HUES48 (cell line): ENCODE measurements at regions not wholly inside any gene's neighbourhood (a gene's known extent, or its start where the extent isn't known, plus 50 kb on each side); places are given as distances from the start of the nearest gene placed in this dataset.
"Not testable (repeated sequence)": the region's sequence is repeated elsewhere in the genome, so short reads cannot be mapped to it uniquely, and the experiment has no call there.

Experiments
- H3K27ac ChIP-seq: one replicate; pipeline ENCODE4 v1.7.0; 2013; ENCODE audit warnings: low read depth, low read length, inconsistent platforms
- H3K27me3 ChIP-seq: 2 replicates; pipeline ENCODE4 v1.6.1; 2013; ENCODE audit warnings: mild to moderate bottlenecking, low read length; ENCODE audit not compliant: control insufficient read depth, insufficient read depth
- H3K36me3 ChIP-seq: 2 replicates; pipeline ENCODE4 v1.6.1; 2013; ENCODE audit warnings: low read length; ENCODE audit not compliant: control insufficient read depth, insufficient read depth
- H3K4me1 ChIP-seq: 2 replicates; pipeline ENCODE4 v1.6.1; 2013; ENCODE audit warnings: mild to moderate bottlenecking, low read length; ENCODE audit not compliant: control insufficient read depth, insufficient read depth
- H3K4me3 ChIP-seq: 2 replicates; pipeline ENCODE4 v1.5.1; 2013; ENCODE audit warnings: mild to moderate bottlenecking, low read depth, low read length
- H3K9ac ChIP-seq: 2 replicates; pipeline ENCODE4 v1.6.1; 2013; ENCODE audit warnings: mild to moderate bottlenecking, low read depth, low read length, moderate library complexity
- H3K9me3 ChIP-seq: 2 replicates; pipeline ENCODE4 v1.6.1; 2013; ENCODE audit warnings: low read length; ENCODE audit not compliant: control insufficient read depth, insufficient read depth

DNA sequence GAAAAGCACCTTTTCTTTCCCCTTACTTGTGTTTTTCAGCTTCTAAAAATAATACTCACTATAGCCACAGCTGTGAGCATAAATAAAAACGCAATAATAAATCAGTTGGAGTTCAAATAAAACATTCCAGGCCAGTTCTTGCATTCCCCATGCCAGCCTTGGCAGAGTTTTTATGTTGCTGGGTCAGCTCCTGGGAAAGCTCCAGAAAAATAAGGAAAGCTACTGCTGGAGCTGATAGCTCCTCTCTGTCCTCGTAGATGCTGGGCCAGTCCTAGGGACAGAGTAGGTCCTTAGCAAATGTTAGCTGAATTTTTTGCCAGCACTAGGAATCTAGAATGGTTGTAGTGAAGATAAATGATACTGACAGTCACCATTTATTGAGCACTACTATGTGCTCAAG is 389.0 kb upstream of the SYNCRIP start:
- Histone ChIP-seq H3K27me3 (no peaks in the 10 kb centered on the region), H3K27ac (no peak overlapping the region), H3K9me3 (no peaks in the 10 kb centered on the region), H3K9ac (no peak overlapping the region), H3K4me3 (no peak overlapping the region), H3K4me1 (no peaks in the 10 kb centered on the region), H3K36me3 (no peaks in the 10 kb centered on the region)

DNA sequence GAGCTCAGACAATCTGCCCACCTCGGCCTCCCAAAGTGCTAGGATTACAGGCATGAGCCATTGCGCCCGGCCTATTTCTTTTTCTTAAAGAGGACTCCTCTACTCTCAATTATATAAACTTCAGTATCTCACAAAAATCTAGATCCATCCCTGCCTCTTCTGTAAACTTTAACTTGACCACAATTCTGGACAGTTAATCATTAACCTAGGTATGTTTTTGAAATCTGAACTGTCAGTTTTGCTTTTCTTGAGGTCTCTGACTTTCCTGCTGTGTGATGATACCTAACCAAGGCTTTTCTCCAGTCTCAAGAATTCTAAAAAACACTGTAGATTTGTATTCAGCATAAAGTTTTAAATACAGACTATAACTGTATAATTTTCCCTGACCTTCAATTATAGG is 388.2 kb upstream of the SYNCRIP start:
- Histone ChIP-seq H3K9me3 (no peaks in the 10 kb centered on the region), H3K9ac (no peak overlapping the region), H3K27me3 (no peaks in the 10 kb centered on the region), H3K36me3 (no peaks in the 10 kb centered on the region), H3K4me1 (no peaks in the 10 kb centered on the region), H3K4me3 (no peak overlapping the region), H3K27ac (no peak overlapping the region)

DNA sequence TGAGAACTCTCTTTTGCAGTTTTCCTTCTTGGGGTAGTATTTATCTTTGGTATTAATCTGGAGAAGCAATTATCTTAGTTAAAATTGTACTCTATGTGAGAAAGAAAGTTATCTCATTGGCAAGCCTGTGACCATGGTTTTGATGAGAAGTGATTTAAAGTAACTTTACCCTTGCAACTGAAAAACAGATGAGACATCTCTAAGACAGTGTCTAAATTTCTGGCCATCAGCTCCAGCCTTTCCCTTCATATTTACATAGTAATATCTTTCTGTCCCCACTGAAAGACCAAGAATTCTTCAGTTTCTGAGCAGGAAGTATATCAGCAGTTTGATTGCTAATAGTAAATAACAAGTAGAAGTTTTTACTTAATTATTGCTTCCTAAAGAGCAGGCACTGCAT is 386.1 kb upstream of the SYNCRIP start:
- H3K9ac ChIP-seq, result no peak overlapping the region
- H3K27me3 ChIP-seq, result no peaks in the 10 kb centered on the region
- H3K36me3 ChIP-seq, result no peaks in the 10 kb centered on the region
- no peaks in the 10 kb centered on the region for H3K4me1 ChIP-seq
- H3K27ac ChIP-seq, result no peak overlapping the region
- H3K9me3 ChIP-seq, result no peaks in the 10 kb centered on the region
- no peak overlapping the region for H3K4me3 ChIP-seq

DNA sequence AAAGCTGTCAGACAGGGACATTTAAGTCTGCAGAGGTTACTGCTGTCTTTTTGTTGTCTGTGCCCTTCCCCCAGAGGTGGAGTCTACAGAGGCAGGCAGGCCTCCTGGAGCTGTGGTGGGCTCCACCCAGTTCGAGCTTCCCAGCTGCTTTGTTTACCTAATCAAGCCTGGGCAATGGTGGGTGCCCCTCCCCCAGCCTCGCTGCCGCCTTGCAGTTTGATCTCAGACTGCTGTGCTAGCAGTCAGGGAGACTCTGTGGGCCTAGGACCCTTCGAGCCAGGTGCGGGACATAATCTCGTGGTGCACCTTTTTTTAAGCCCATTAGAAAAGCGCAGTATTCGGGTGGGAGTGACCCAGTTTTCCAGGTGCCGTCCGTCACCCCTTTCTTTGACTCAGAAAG is 384.2 kb upstream of the SYNCRIP start:
- not testable (repeated sequence) for H3K9ac ChIP-seq, H3K9me3 ChIP-seq, H3K4me3 ChIP-seq, H3K4me1 ChIP-seq, H3K27ac ChIP-seq, H3K36me3 ChIP-seq, H3K27me3 ChIP-seq

DNA sequence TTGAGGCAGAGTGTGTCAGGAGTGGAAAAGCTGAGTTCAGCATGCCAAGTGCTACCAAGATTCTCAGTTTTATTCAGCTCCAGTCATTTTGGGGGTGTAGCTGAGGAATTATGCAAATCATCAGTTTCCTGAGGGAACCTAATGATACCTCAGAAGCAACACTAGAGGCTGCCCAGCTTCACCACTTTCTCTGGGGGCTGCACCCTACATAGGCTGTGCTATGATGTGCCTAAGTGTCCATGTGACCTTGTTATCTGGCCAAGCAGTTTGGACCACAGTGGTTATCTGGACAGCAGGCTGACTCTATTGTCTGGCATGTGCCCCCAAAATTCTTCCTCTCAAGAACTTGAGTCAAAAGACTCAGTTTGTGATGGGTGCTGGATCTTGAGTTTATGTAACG is 374.6 kb upstream of the SYNCRIP start:
- H3K9me3 ChIP-seq, result no peaks in the 10 kb centered on the region
- H3K9ac ChIP-seq, result no peak overlapping the region
- H3K4me1 ChIP-seq, result no peaks in the 10 kb centered on the region
- no peaks in the 10 kb centered on the region for H3K27me3 ChIP-seq
- no peak overlapping the region for H3K4me3 ChIP-seq
- no peaks in the 10 kb centered on the region for H3K36me3 ChIP-seq
- no peak overlapping the region for H3K27ac ChIP-seq

DNA sequence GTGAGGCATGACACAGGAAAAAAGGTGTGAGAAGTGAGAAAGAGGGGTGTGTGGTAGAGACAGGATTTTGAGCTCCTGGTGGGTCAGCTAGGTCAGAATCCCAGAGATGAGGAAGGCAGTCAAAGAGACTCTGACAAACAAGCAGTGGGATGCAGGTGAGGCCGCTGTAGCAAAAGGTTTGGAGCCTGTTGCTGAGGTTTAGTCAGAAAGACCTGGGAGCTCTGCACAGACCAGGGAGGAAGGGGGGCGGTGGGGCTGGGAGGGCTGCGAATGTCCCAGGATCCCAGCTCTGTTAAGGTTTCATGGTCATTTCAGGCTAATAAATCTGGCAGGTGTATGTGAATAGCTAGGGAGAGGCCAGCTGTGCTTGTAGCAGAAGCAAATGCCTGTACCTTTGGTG is 373.9 kb upstream of the SYNCRIP start:
- no peak overlapping the region for H3K4me3 ChIP-seq
- H3K27me3 ChIP-seq, result no peaks in the 10 kb centered on the region
- no peaks in the 10 kb centered on the region for H3K36me3 ChIP-seq
- H3K9me3 ChIP-seq, result no peaks in the 10 kb centered on the region
- H3K4me1 ChIP-seq, result no peaks in the 10 kb centered on the region
- no peak overlapping the region for H3K27ac ChIP-seq
- no peak overlapping the region for H3K9ac ChIP-seq

DNA sequence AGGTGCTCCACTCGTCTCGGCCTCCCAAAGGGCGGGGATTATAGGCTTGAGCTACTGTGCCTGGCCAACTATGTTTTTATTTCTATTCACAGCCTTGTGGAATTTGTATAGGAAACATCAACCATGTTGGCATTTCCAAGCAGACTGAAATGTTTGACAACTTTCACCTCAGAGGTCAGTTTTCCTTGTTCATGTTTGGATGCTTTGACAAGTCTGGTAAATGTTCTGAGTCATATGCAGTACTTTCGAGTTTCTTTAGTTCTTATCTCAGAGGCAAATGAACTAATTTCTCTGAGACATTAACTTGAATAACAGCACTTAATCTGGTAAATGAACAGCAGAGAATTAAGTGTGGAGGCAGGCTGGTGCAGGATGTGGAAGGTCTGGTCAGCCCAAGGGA is 373.4 kb upstream of the SYNCRIP start:
- no peak overlapping the region for H3K9ac ChIP-seq
- H3K27ac ChIP-seq, result no peak overlapping the region
- no peaks in the 10 kb centered on the region for H3K4me1 ChIP-seq
- H3K4me3 ChIP-seq, result no peak overlapping the region
- H3K27me3 ChIP-seq, result no peaks in the 10 kb centered on the region
- no peaks in the 10 kb centered on the region for H3K36me3 ChIP-seq
- H3K9me3 ChIP-seq, result no peaks in the 10 kb centered on the region

DNA sequence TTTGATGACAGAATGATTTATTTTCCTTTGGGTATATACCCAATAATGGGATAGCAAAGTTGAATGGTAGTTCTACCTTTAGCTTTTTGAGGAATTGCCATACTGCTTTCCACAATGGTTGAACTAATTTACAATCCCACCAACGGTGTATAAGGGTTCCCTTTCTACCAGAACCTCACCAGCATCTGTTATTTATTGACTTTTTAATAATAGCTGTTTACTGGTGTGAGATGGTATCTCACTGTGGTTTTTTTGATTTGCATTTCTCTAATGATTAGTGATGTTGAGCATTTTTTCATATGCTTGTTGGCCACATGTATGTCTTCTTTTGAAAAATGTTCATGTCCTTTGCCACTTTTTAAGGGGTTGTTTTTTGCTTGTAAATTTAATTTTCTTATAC is 370.3 kb upstream of the SYNCRIP start:
- not testable (repeated sequence) for H3K4me3 ChIP-seq, H3K9me3 ChIP-seq, H3K4me1 ChIP-seq, H3K27me3 ChIP-seq, H3K9ac ChIP-seq, H3K36me3 ChIP-seq, H3K27ac ChIP-seq

DNA sequence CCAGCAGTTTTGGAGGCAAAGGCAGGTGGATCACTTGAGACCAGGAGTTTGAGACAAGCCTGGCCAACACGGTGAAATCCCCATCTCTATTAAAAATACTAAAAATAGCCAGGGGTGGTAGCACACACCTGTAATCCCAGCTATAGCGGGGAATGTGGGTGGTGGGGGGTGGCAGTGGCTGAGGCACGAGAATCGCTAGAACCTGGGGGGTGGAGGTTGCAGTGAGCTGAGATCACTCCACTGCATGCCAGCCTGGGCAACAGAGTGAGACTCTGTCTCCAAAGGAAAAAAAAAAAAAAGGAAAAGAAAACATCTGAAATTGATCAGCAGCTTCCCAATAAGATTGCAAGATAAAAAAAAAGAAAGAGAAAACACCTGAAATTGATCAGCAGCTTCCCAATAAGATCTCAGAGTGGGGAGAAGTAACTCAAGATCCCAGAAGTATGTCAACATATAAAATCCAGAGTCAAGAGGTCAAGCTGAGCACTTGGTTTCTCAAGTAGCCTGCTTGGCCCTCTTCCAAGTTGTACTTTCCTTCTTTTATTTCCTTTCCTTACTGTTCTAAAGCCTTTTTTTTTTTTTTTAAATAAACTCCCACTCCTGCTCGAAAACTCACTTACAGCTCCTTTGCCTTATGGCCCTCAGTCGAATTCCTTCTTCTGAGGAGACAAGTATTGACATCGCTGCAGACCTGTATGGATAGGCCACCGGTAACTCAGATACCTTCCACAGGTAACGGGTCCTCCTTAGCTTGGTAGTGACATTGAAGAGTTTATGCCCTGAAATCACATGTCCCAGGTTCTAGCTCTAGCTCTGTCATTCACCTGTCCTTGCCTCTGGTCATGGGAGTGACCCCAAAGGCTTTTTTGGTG is 368.5 kb upstream of the SYNCRIP start:
- no peak overlapping the region for H3K9ac ChIP-seq
- no peak overlapping the region for H3K27ac ChIP-seq
- H3K4me3 ChIP-seq, result no peak overlapping the region
- no peaks in the 10 kb centered on the region for H3K4me1 ChIP-seq
- H3K9me3 ChIP-seq, result no peaks in the 10 kb centered on the region
- no peaks in the 10 kb centered on the region for H3K27me3 ChIP-seq
- no peaks in the 10 kb centered on the region for H3K36me3 ChIP-seq

DNA sequence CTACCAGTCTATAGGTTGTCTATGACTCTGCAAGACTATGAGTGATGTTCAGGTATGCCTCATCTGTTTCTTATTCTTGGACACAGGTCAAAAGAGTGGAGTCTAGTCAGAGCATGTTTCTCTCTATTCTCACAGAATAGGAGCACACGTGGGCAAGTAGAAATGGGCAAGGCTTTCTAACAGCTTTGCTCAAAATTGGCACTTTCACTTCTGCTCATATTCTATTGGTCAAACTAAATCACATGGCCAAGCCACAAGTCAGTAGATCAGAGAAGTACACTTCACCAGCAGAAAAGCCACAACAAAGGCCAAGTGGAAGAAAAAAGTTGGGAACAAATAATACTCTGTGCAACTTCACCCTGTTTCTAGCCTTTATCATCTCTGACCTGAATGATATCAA is 354.5 kb upstream of the SYNCRIP start:
- Histone ChIP-seq H3K9me3 (no peaks in the 10 kb centered on the region), H3K27me3 (no peaks in the 10 kb centered on the region), H3K27ac (no peak overlapping the region), H3K4me3 (no peak overlapping the region), H3K9ac (no peak overlapping the region), H3K36me3 (no peaks in the 10 kb centered on the region), H3K4me1 (no peaks in the 10 kb centered on the region)

DNA sequence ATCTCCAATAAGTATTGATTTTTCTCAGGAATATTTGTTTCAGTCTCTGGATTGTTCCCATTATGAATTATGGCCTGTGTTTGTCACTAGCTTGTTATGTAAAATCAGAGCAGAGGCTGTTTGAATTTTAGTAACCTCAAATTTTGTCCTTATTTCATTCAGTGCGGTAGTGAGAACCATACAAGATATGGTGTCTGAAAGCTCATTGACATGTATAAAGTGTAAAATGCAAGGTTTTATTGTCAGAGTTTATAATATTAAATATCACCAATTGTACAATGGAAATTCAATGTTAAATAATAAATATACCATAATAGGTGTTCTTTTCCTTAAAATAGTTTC is 353.3 kb upstream of the SYNCRIP start:
- Histone ChIP-seq H3K4me3 (no peak overlapping the region), H3K9me3 (no peaks in the 10 kb centered on the region), H3K27me3 (no peaks in the 10 kb centered on the region), H3K27ac (no peak overlapping the region), H3K9ac (no peak overlapping the region), H3K4me1 (no peaks in the 10 kb centered on the region), H3K36me3 (no peaks in the 10 kb centered on the region)
